NCI-H1105 treated with DMSO at 0.1 percent for 48 hours (cell line): ENCODE measurements at regions not wholly inside any gene's neighbourhood (a gene's known extent, or its start where the extent isn't known, plus 50 kb on each side); places are given as distances from the start of the nearest gene placed in this dataset.
A peak's percentile ranks its signal among the peaks of the same experiment; 100 is the strongest.

Experiments used
- DNase-seq: peaks from one replicate; lab custom pipeline; 2025; lab: John Stamatoyannopoulos, UW

- no peak for DNase-seq
Observed at GRCh38 chr20:39829661-39830060, 859.4 kb downstream of the MAFB start.

- no peak for DNase-seq
Observed at GRCh38 chr20:39829256-39829655, 859.8 kb downstream of the MAFB start.

- no peak for DNase-seq
Observed at GRCh38 chr20:39825950-39826349, 863.1 kb downstream of the MAFB start.

GRCh38 chr20:39825524-39825923, 863.4 kb downstream of the DHX35 start:
- DNase-seq = no peak

- DNase-seq = no peak
Observed at GRCh38 chr20:39823224-39823623, 861.1 kb downstream of the DHX35 start.

- no peak for DNase-seq
Observed at GRCh38 chr20:39822667-39823066, 860.5 kb downstream of the DHX35 start.

- DNase-seq = no peak
Observed at GRCh38 chr20:39813190-39813829, 851.2 kb downstream of the DHX35 start.

GRCh38 chr20:39812116-39812515, 850.0 kb downstream of the DHX35 start:
- peak; percentile 44 for DNase-seq

GRCh38 chr20:39810309-39810708, 848.2 kb downstream of the DHX35 start:
- DNase-seq = peak; percentile 72

GRCh38 chr20:39808613-39809012, 846.5 kb downstream of the DHX35 start:
- DNase-seq = no peak

GRCh38 chr20:39800548-39800947, 838.4 kb downstream of the DHX35 start:
- DNase-seq = no peak

GRCh38 chr20:39800111-39800510, 838.0 kb downstream of the DHX35 start:
- DNase-seq = no peak

- DNase-seq = no peak
Observed at GRCh38 chr20:39799366-39799965, 837.3 kb downstream of the DHX35 start.

- DNase-seq = no peak
Observed at GRCh38 chr20:39795401-39796272, 833.5 kb downstream of the DHX35 start.

GRCh38 chr20:39792334-39792733, 830.2 kb downstream of the DHX35 start:
- DNase-seq = no peak

GRCh38 chr20:39789411-39789810, 827.3 kb downstream of the DHX35 start:
- DNase-seq = no peak

GRCh38 chr20:39785252-39785917, 823.2 kb downstream of the DHX35 start:
- no peak for DNase-seq

GRCh38 chr20:39784693-39785092, 822.5 kb downstream of the DHX35 start:
- no peak for DNase-seq

- DNase-seq = no peak
Observed at GRCh38 chr20:39778847-39779604, 816.9 kb downstream of the DHX35 start.

GRCh38 chr20:39778431-39778830, 816.3 kb downstream of the DHX35 start:
- no peak for DNase-seq

- DNase-seq = no peak
Observed at GRCh38 chr20:39777610-39778009, 815.5 kb downstream of the DHX35 start.

GRCh38 chr20:39775110-39775509, 813.0 kb downstream of the DHX35 start:
- DNase-seq = peak; percentile 12
